GM19238 (cell line): ENCODE measurements at regions not wholly inside any gene's neighbourhood (a gene's known extent, or its start where the extent isn't known, plus 50 kb on each side); places are given as distances from the start of the nearest gene placed in this dataset.
"Not testable (repeated sequence)": the region's sequence is repeated elsewhere in the genome, so short reads cannot be mapped to it uniquely, and the experiment has no call there.

Source experiments
- DNase-seq: peaks from one replicate; pipeline ENCODE4 v3.0.0; 2011; ENCODE audit warnings: low spot score; ENCODE audit not compliant: insufficient read length

DNA sequence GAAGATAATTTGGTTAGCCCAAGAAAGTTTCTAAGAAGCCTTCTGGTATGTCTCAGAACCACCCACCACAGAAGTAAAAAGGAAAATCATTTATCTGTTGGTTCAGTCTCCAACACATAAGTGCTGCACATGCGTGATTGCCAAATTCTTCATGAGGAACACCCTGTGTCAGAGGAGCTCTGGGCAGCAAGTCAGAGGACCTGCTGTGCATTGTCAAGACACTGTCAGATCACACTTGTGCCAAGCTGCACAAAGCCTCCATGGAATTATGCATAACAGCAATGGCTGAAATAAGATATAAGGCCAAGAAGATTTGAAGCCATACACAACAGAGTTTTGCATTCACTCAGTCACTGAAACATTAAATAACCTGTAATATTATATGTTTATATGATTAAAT is 1304.7 kb upstream of the FLRT2 start:
- DNase-seq, result no peak

DNA sequence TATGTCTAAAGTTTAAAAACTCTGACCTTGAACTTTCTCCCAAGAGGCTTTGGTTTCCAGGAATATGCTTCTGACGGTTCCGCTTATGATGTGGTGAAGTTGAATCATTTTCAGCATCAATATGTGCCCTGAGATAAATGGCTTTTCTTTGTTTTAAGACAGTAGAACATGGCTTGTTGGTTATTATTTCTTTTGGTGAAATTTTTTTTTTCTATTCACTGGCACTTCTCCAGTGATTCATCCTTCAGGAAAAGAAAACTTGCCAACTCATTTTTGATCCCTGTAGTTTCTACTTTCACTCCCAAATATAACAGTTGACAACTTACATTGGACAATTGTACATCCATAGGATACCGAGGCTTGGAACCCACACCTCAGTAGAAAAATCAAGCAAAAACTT is 1301.2 kb upstream of the FLRT2 start:
- no peak for DNase-seq

DNA sequence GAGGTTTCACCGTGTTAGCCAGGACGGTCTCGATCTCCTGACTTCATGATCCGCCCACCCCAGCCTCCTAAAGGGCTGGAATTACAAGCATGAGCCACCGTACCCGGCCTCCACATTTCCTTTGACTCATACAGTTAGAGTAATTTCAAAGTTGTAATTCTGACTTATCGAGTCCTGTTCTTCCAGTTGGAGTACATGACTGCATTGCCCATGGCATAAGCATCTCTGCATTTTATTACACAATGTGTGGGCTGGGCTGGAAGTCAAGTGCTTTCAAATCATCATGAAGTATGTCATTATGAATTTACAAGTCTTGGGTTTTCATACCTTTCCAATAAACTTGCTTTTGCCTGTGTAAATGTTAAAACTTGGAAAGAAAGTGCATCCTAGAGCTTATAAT is 1295.7 kb upstream of the FLRT2 start:
- no peak for DNase-seq

DNA sequence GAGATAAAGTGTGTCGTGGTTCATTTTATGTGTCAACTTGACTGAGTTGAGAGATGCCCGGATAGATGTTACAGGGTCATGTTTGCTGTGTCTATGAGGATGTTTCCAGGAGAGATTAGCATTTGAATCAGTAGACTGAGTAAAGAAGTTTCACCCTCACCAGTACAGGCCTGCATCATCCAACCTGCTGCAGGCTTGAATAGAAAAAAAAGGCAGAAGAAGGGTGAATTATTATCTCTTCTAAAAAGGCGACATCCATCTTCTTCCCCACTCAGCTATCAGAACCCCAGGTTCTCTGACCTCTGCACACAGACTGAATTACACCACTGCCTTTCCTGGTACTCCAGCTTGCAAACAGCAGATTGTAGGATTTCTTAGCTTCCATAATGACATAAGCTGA is 1293.7 kb upstream of the FLRT2 start:
- DNase-seq, result no peak

DNA sequence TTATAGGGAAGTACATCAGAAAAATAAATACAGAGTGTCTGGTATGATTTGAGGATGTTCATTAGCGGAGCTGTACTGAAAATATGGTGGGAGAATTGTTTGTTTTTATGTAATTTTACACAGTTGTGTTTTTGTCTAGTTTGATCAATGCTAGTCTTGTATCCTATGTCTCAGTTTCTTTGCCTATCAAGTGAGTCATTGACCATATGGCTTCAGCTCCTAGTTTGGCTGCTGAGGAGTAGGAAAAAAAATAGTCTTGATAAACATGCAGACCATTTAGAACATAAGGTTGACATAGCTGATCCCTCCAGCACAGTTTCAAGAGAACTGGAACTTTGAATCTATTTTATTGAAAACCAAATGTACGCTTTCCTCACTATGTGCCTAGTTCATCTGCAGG is 1292.1 kb upstream of the FLRT2 start:
- no peak for DNase-seq

DNA sequence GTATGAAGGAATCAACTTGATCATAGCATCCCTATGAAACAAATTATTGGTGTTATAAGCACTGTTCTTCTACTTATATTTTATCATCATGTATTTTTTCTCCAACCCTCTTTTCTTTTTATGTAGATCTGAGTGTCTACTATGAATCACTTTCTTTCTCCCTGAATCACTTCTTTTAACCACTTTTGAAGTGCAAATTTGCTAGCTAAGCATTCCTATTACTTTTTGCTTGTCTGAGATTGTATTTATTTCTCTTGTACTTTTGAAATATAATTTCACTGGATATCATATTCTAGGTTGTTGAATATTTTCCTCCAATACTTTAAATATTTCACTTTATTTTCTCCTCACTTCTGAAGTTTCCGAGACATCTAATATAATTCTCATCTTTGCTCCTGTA is 1282.3 kb upstream of the FLRT2 start:
- no peak for DNase-seq

DNA sequence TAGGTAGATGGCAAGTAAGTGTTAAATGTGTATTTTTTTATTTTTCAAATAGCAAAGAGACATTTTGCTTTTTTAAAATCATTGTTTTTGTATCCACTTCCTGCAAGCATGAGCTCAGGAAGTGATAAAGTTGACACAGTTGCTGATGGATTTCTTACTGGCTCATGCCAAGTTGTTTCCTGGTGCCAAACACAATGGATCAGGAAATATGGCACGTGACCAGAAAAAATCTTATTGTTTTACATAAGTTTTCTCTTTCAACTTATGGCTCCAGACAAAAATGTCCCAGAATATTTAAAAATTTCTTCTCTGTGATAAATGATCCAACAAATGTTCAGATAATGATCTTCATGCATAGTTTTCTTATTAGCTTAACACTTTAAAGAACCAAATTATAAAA is 1279.1 kb upstream of the FLRT2 start:
- no peak for DNase-seq

DNA sequence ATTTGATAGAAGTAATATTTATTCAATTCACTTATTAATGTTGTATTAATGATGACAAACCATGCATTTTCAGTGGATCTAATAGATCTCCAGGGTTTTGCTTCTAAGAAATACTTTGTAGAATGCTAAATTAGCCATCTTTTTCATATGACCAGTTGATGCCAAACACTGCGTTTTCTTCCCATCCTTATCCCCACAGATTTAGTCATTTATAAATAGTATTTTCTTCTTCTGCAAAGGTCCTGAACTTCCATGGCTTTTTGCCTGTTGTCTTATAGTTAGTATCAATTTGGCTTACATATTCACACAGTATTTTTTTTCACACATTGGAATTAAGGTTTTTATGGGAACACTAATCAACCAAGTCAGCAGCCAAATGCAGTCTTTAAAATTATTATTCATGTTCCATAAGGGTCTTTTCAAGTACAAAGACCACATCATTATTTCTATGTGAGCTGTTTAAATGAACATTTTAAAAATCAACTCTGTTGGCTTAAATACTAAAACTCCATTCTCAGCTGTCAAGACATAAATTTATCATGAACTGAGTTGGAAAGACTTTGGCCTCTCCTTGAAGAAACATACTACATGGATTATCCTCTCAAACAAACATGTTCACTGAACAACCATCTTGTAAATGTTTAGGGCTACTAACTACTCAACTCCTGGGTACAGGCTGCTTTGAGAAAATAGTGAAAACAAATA is 1278.4 kb upstream of the FLRT2 start:
- no peak for DNase-seq

DNA sequence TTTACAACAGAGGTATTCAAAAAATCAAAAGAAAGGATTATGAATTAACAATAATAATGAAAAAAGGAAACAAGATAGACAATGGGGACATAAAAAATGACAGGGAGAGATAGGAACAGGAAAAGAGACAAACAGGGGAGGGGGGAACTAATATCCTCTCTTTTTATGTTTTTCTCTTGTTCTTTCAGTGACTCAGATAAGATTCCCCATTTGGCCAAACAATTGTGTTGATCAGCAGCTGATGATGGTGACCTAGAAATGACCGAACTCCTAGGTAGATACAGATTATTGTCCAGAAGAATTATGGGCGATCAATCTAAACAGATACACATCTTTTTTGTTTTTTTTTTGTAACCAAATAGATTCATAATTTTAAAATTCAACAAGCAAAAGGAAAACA is 1277.2 kb upstream of the FLRT2 start:
- DNase-seq, result no peak

DNA sequence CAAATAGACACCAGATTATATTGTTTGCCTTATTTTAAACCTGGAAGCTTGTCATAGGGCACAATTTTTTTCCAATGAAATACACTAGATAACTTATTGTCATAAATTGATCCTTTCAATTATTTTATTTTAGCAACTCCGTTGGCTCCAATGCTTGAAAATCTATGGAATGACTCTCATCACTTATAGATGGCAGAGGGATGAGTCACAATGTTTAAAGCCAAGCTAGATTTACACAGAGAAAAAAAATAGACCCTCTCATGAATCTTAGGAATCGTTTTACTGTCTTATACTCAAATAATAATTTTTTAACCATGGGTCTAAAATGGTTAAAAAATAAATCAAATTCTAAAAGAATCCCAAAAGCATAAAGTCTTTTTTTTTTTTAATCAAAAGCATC is 1276.6 kb upstream of the FLRT2 start:
- no peak for DNase-seq

DNA sequence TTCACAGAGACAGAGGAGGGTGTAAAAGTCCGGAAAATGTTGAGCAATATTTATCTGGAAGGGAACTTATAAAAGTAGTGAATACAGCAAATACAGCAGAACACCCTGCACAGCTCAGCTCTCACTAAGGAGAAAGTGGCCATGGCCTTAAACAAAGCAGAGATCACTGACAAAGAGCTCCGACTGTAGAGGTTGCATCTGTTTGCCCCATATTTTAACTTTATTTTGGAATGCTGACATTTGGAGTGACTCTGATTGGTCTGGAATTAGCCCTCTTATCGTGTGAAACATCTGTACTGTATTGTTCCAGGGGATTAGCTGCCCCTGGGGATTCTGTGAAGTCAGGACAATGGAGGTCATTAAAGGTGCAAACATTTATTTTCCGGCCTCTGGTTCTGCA is 1275.7 kb upstream of the FLRT2 start:
- DNase-seq, result no peak

DNA sequence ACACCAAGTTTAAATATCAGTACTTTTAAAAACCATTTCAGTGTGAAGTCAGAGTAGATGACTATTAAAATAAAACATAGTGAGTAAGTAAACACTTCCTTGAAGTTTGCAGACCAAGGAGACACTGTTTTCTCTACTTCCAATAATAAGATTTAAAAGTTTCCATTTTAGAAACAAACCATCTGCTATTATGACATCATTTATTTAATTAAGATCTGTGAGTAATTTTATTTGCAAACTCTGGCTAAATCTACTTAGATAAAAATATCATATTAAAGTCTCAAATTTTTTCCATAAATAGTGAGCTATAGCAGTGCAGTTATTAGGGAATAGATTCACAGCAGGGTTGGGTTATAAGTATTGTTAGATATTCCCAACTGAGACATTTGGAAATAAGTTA is 1267.0 kb upstream of the FLRT2 start:
- no peak for DNase-seq

DNA sequence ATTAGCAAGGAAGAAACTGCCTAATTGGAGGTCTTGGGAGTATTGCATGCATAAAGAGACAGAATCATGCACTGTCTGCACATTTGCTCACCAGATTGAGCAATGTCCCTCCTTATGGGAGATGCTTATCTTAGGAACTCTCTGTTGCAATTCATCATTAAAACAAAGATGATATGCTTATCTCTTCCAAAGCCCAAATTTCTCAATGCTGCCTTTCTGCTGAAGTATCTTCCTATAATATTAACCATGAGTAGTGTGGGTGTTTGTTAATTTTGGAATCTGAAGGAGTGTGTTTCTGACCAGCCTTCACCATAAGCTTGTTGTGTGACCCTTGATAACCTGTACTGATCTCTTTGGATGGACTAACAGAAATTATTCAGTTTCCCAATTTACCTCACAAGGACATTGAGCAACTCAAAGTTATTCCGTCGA is 1257.6 kb upstream of the FLRT2 start:
- no peak for DNase-seq

DNA sequence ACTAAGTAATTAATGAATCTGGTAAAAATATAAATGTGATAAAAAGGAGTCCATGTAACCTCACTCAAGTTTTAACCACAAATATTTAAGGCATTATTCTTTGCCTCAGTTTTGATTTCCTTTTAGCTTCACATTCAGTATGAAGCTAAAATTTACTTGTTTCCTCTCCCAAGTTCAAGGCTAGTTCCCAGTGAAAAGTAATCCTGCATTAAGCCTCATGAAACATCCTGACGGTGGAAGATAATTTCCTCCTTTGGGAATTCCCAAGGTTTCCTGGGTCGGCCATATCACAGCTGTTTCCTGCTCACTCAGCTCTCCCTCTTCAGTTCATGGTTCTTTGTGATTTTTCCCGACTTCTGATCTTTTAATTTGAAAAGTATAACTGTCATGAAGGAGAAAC is 1256.8 kb upstream of the FLRT2 start:
- no peak for DNase-seq

DNA sequence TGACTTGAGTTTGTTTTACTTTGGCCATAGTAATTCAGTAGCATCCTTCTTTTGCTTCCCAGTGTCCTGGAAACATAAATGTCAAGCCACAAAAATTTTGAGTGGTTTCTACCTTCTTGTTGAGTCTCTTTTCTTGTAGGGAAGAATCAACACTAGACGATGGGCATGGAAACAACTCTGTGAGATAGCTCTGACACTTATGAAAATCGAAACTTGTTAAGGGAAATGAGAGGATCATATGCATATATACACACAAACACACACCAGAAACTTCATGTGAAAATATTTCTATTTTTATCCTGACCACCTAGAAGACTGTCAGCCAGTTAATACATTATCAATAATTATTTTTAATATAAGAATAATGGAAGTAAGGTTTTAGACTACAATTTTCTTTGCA is 1247.3 kb upstream of the FLRT2 start:
- DNase-seq, result no peak

DNA sequence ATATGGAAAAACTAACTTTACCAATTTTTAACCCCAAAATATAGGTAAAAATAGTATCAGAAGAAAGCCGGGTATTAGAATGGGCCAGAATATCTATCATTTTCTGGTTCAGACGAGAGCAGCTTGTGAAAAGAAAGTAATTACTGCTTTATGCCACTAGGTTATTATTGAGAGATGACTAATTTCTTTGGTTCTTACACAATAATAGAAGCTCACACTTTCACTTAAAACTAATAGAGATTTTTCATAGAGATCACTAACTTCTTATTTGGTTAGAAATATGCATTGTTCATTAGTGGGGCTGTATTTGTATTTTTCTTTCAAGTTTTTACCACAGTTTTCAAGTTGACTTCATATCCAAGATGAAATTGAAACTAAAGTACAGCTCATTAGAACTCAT is 1241.2 kb upstream of the FLRT2 start:
- no peak for DNase-seq

DNA sequence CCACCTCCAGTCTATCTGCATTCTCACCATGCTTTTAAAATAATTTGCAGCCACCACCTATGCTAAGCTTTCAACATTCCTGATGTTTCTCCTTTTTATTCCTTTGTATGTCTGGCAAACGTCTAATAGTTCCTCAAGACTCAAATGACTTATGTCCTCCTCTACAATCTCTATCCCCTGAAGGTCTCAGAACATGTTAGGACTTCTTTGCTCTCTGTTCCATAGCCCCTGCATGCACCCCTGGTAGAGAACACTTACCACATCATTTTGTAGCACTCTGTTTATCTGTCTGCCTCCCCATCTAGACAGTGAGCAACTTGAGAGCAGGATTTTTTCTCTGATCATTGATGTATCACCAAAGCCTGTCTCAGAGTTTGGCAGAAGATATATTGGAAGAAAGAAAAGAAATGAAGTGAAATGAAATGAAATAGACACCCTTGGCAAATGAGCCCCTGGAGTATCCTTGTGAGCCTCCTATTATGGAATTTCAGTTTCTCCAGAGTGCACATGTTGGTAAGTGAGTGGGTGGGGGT is 1231.2 kb upstream of the FLRT2 start:
- no peak for DNase-seq

DNA sequence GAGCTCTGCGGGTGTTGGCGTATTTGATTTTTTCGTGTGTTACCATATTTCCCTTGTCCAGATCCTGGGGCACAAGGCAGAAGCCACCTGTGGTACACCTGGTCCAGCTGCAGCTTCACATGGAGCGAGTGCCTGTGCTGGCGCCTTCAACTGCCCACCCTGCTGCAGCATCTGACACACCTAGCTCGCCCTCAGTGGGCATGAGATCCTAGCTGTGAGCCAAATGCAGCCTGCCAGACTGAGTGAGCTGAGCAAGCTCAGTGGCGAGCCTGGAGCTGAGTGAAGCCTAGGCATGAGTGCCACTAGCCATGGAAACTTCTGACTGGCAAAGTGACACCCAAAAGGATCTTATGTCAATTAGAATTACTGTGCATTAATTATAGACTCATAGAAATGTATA is 1226.8 kb upstream of the FLRT2 start:
- no peak for DNase-seq

DNA sequence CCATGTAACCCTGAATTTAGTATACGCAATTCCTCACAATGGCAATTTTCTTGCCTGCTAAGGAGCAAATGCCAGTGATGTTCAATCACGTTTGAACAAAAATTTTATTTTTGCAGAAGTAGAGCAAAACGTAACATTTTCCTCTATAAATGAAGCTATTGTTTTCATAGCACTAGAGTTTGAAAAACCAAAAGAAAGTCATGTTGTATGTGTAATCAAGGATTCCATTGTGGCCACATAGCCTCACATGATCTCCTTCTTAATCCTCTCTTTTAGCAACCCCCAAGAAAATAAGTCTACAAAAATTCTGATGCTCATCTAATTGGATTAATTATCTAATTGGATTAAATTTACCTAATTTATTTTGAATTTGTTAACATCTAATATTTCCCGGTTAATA is 1217.4 kb upstream of the FLRT2 start:
- no peak for DNase-seq

DNA sequence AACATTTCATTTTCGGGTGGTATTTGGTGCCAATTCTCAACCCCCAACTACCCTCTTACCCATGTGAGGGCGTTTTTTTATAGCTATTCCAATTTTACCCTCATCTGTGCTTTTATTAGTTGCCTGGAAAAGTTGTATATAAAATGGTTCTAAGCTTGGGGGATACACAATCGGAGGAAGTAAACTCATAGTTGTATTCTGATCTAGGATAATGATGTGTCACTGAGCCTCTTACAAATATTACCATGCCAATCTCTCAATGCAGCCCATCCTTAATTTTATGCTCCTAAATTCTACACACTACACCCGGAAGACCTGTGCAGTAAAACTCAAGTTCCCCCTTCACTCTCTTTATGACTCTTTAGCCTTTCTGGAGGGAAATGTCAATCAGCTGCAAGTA is 1206.5 kb upstream of the FLRT2 start:
- no peak for DNase-seq

DNA sequence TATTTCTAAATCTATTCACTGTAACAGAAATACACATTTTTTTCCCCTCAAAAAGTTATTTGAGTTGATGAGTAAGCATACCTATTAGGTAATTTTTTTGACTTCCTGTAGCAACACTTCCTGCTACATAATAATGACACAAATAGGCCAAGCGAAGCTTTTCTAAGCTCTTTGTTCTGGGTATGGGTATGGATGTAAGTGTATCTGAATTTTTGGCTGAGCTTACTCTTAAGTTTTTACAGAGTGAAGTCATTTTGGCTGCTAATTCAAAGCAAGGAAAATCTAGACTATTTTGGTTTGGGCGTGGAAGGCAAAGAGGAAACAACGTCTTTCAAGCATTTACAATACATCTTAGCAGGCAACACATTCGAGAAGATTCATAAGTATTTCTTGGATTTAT is 1206.0 kb upstream of the FLRT2 start:
- DNase-seq, result no peak

DNA sequence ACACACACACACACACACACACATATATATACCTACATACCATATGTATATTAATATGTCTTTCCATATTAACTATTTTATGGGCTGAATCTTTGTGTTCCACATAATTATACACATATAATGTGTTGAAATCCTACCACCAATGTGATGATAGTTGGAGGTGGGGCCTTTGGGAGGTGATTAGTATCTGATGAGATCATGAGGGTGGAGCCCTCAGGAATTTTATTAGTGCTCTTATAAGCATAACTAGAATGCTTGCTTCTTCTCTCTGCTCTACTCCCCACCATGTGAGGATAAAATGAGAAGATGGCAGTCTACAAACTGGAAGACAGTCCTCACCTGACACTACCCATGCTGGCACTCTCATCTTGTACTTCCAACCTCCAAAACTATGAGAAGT is 1193.5 kb upstream of the FLRT2 start:
- no peak for DNase-seq

DNA sequence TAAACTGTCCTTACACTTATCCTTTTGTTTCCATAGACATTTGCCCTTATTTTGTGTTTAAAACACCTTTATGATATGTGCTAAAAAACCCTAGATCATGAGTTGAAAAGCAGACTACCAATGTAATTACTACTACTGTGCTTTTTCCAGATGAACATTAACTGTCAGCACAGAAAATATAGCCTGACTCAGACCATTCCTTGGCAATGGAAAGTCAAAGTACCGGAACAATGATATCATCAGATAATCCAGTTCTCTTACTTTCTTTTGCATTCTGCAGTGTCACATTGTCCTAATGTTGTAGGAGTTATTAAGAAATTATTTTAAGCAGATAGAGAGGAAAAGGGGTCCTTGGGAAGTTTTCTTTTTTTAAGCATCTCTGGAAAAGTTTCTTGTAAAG is 1189.0 kb upstream of the FLRT2 start:
- DNase-seq, result no peak

DNA sequence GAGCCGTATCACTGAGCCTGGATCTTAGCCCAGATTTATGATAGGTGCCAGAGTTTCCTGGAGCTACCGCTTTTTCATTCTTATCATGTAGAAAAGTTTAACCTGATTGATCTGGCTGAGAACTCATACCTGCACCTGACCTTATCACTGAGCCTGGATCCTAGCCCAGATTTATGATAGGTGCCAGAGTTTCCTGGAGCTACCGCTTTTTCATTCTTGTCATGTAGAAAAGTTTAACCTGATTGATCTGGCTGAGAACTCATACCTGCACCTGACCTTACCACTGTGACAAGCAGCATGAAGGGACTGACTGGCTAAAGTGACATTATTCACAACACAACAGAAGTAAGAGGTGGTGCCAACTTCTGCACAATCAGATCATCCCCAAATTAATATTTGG is 1188.1 kb upstream of the FLRT2 start:
- not testable (repeated sequence) for DNase-seq
